Anterior cingulate cortex (tissue), 58 donors: ENCODE measurements at regions not wholly inside any gene's neighbourhood (a gene's known extent, or its start where the extent isn't known, plus 50 kb on each side); places are given as distances from the start of the nearest gene placed in this dataset.

Experiments
- DNase-seq, 58 donors: peaks; one replicate each; lab custom pipeline; 2025; lab: John Stamatoyannopoulos, UW

DNA sequence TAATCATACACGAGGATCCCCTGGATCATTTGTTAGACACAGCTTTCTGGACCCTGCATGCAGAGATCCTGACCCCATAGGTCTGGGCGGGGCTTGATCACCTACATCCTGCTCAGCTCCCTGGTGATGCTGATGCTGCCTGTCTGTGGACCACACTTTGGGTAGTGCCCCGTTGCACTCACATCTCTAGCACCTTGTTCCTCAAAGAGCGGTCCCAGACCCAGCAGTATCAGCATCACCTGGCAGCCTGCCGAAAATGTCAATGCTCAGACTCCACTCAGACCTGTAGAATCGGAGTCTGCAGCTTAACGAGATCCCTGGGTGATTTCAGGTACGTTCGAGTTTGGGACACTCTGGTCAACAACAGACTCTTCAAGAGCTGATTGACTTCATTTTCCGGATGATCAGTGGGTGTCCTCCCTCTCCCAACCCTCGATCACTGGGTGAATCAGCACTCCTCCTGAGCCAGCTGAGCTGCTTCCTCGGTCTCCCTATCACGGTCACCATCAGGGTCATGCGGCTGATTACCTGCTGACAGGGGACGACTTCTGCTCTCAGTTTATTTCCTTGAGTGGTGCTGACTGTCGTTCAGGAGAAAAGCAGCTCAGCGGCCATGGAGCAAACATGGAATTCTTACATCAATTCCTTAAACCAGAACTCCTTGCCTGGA, 150.6 kb upstream of the RAB12 start:
- DNase-seq, result no peak

DNA sequence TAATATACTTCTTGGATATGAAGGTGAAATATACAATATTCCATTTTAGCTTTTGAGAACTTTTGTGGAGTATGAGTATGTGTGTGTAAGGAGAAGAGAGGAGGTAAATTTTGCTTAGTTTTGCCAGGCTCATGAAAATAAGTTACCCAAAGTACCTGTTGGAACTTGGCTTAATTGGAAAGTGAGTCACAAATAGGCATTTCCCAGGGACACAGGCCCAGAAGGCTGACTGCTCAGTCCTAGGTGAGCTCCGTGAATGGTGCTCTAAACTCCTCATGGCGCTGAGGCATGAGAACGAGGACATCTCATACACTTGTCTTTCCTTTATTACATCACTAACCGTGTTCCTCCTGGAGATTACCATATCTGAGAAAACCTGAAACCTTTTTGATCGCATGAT, 148.5 kb upstream of the RAB12 start:
- DNase-seq, result no peak

DNA sequence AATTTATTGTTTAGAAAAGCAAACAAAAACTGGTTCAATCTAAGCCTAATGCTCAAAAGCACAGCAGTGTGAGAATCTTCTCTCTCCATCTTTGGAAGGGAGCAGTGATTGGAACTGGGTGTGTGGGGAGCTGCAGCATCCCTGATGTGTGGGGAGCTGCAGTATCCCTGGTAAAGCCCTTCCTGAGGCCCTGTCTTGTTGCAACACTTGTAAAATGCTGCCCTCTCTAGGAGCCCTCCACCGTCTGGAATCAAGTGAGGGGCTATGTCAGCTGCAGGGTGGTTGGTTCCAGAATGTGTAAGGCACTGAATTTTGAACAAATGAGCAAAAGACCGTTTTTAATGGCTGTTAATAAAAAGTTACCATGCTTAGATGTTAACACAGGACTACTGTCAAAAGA, 147.7 kb upstream of the RAB12 start:
- no peak for DNase-seq

DNA sequence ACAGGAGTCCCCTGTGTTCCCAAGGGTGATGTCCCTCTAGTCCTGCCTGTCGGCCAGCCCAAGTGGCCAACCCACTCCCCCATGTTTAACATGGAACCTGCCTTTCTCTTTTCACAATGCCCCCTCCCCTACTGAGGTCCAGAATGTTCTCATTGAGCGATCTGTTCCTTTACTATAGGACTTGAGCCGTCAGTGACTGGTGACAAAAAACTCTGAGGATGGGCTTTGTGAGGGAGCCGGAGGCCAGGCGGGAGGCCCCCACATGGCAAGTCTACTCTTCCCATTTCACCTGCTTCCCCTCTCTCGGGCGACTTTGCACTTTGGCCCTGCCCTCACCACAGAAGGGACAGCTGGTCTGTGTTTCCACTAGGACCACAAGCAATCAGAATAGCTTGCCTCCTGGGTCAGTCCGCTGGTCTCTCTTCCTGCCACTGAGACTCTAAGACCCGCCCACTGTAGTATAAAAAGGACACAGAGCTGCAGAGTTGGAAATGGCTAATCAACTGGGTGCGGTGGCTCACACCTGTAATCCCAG, 146.5 kb upstream of the RAB12 start:
- no peak for DNase-seq

- no peak for DNase-seq
Observed at GRCh38 chr18:8463791-8464190, 145.4 kb upstream of the RAB12 start.

- DNase-seq, result no peak
Observed at GRCh38 chr18:8468191-8468590, 141.0 kb upstream of the RAB12 start.

GRCh38 chr18:8468921-8469335, 140.3 kb upstream of the RAB12 start:
- DNase-seq, result peak in 2 of 58 donors; percentile 9 to 20

DNA sequence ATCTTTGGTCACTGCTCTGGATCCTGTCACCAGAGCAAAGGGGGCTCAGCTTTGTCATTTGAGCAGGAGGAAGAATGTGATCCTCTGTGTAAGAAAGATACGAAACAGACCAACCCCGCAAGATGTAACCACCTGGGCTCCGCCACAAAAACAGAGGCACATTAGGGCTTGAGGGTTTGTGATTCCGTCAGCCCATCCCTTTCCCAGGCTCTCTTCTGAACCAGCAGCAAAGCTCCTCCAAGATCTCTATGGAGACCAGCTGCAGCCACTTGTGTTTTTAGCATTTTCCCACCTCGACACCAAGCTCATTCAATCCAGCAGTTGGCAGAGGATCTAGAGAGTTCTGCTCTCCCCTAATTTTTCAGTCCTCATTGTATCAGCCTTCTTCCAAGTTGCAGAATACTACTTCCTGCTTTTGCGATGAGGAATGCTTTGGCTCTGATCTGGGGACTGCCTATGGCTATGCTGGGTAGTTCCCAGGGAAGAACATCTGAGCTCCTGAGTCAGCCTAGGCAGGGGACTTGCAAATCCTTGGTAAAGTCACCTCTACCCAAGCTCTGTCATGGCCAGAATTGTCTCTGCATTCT, 139.6 kb upstream of the RAB12 start:
- DNase-seq, result peak in 3 of 58 donors; percentile 4 to 40 (median 15)

- no peak for DNase-seq
Observed at GRCh38 chr18:8471372-8471771, 137.9 kb upstream of the RAB12 start.

- DNase-seq, result no peak
Observed at GRCh38 chr18:8474661-8475060, 134.6 kb upstream of the RAB12 start.

- no peak for DNase-seq
Observed at GRCh38 chr18:8477615-8478014, 131.6 kb upstream of the RAB12 start.

DNA sequence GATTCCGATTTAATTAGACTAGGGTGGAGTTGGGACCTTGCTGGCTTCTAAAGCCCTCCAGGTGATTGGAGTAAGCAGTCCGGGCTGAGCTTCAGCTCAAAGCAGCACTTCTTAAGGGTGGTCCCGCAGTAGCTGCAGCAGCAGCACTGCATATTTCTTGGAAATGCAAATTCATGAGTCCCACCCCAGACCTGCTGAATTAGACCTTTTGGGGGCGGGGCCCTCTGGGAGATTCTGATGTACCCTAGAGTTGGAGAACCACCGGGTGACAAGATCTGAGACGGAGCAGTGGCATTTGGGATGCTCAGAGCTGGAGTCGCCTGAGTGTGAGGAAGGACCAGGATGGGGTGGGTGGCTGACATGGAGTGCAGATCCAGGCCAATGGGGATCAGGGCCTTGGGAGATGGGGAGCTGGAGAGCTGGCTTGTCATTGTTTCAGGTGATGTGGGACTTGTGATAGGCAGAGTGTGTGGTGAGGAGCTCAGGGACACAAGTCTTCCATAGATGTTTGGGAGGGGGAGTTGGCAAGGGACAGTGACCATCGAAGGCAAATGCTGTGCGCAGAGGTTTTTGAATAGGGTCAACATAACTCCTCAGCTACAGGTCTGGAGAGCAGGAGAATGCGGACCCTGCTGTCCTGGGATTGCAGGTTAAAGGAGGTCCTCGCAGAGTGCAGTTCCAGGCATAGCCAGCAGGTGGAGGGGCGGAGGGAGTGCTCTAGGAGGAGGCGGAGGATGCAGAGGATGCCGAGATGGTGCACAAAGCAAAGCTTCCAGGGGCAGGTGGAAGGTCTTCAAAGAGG, 130.9 kb upstream of the RAB12 start:
- peak in 23 of 58 donors; percentile 4 to 39 (median 17) for DNase-seq

DNA sequence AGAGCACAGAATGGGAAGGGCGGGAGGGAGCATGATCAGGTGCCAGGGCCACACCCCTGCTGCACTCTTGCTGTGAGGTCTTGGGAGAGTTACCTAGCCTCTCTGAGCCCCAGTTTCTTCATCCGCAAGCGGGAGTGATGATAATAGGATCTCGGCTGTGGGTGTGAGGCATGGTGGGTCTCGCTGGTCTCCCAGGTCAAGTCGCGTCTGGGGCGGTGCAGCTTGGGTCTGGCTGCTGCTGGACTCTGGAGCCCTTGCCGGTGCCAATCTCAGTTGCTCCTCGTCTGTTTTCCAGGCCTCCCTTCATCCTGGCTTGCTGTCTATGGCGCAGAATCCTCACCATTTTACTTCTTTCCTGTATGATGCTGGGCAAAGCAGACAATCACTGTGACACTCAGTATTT, 130.3 kb upstream of the RAB12 start:
- no peak for DNase-seq

DNA sequence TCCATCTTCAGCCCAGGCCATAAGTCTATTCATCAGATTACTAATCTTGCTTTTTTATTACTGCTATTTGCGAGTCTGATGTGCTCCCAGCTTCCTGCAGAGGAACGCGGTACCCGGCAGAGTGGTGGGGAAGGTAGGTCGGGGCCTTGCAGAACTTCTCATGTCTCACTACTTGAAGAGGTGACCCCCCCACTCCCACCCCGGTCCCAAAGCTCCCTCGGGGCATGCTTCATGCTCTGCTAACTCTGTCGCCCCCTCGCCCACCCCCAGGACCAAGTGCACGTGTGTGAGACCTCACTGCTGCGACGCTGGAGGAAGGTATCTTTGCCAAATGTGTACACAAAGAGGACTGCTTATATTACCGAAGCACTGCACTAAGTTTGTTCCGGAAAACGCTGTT, 129.4 kb upstream of the RAB12 start:
- no peak for DNase-seq

GRCh38 chr18:8480506-8481328, 128.5 kb upstream of the RAB12 start:
- peak in 42 of 58 donors; percentile 8 to 72 (median 32) for DNase-seq

DNA sequence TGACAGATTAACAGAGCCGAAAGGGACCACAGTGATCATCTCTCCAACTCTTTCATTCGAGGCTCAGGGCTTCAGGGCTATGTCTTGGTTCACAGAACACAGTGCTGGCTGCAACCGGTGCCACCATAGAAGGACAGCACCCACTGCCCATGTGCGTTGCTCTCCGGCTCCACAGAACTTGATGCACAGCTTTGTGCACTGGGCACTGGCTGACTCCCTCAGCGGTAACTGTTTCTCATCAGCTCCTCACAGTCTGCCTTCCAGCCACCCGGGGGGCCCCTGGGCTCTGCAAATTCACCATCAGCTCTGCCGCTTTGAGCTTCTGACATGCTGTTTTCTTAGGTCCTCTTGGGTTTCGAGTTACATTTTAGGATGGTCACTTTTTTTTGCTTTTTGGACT, 124.3 kb upstream of the RAB12 start:
- no peak for DNase-seq

DNA sequence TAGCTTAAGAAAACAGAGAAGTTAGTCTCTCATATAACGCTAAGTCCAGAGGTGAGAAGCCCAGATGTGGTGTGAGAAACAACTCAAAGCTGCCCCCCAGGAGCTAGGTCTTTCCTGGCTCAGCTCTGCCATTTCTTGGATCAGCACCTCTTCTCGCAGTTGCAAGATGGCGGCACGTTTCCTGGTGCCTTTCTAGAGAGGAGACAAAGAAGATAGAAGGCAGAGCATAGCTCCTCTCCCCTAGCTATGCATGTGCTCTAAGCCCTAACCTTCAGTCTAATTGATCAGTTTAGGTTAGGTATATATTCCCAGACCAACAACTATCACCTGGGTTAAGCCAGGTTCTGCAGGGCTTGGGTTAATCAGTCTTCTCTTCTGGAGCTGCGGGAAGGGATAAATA, 119.5 kb upstream of the RAB12 start:
- no peak for DNase-seq

- DNase-seq, result no peak
Observed at GRCh38 chr18:8491516-8491915, 117.7 kb upstream of the RAB12 start.

- DNase-seq, result no peak
Observed at GRCh38 chr18:8493141-8493540, 116.1 kb upstream of the RAB12 start.

GRCh38 chr18:8496186-8496585, 113.1 kb upstream of the RAB12 start:
- no peak for DNase-seq

- no peak for DNase-seq
Observed at GRCh38 chr18:8498905-8499304, 110.3 kb upstream of the RAB12 start.
